Esophagus muscularis mucosa (tissue), 4 donors: ENCODE measurements at regions not wholly inside any gene's neighbourhood (a gene's known extent, or its start where the extent isn't known, plus 50 kb on each side); places are given as distances from the start of the nearest gene placed in this dataset.

Source experiments
- DNase-seq: peaks from one replicate; pipeline ENCODE4 v3.0.0-alpha.2; 2017; ENCODE audit errors: extremely low spot score
- H3K27ac ChIP-seq, 4 donors: fragments of 200-600 bp; sonication (generic); replicated peaks in 1 of 4; 1 replicate in 3 of 4; 2 replicates in 1 of 4; pipeline ENCODE4 v1.5.1; 2016 to 2019; ENCODE audit warnings: mild to moderate bottlenecking in 1 of 4
- H3K27me3 ChIP-seq, 4 donors: fragments of 200-600 bp; sonication (generic); one replicate each; pipeline versions ENCODE4 v1.5.1 to v1.6.0; 2016 to 2019
- H3K36me3 ChIP-seq, 4 donors: fragments of 200-600 bp; sonication (generic); one replicate each; pipeline ENCODE4 v1.5.1; 2016 to 2019
- H3K4me1 ChIP-seq, 4 donors: fragments of 200-600 bp; sonication (generic); one replicate each; pipeline ENCODE4 v1.5.1; 2016 to 2019
- H3K4me3 ChIP-seq, 4 donors: fragments of 200-600 bp; sonication (generic); 1 replicate in 2 of 4; 2 replicates in 2 of 4; pipeline ENCODE4 v1.5.1; 2016 to 2019; ENCODE audit warnings: mild to moderate bottlenecking in 4 of 4, moderate library complexity in 1 of 4
- H3K9me3 ChIP-seq, 4 donors: fragments of 200-600 bp; sonication (generic); 1 replicate in 3 of 4; 2 replicates in 1 of 4; pipeline ENCODE4 v1.5.1; 2016 to 2019
- EP300 ChIP-seq: sonication (generic); formaldehyde crosslinking; IDR thresholded peaks from one replicate; pipeline ENCODE4 v1.6.1; 2017; ENCODE audit warnings: antibody characterized with exemption
- POLR2A ChIP-seq: fragments of 450-650 bp; IDR thresholded peaks from one replicate; pipeline ENCODE4 v1.6.1; 2017; ENCODE audit warnings: antibody characterized with exemption, moderate library complexity, mild to moderate bottlenecking, low read depth
- POLR2AphosphoS5 ChIP-seq, 2 donors: sonication (generic); formaldehyde crosslinking; IDR thresholded peaks; one replicate each; pipeline ENCODE4 v1.6.1; 2017; ENCODE audit warnings: antibody characterized with exemption in 2 of 2
- WGBS: methylation state at CpG from one replicate; pipeline ENCODE4 v1.1.5; 2018; 5-methylcytosine and 5-hydroxymethylcytosine counted together
- intact Hi-C: fragments of 100-400 bp; cut with DNase I; formaldehyde crosslinking; loops from one replicate; pipeline ENCODE4 v1.15.1; 2023
- TF ChIP-seq, protein P1 (sequence below), 3 experiments: fragments of 200-600 bp in 2 of 3; fragments of 450-650 bp in 1 of 3; sonication (generic) in 2 of 3; IDR thresholded peaks; one replicate each; pipeline ENCODE4 v1.5.1; 2017 to 2019; ENCODE audit warnings: antibody characterized with exemption in 3 of 3, mild to moderate bottlenecking in 2 of 3, moderate library complexity in 1 of 3

DNA sequence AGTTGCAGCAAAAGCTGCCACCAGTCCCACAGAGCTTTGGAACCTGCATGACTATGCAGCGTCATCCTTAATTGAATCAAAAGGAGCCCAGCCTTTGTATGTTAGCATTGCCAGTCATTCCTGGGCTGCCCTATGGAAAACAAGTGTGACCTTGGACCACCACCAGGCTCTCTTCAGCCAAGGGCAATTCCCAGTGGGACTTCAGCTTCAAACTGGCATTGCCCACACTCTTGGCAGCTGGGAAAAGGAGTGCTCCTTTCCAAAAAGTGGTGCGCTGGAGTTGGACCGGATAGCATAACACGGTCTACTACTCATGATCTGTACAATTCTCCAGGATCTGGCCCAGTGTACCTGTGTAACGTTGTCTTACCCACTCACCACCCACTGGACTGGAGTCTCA lies 259.5 kb downstream of the MREG start:
- intact Hi-C loops: no loop called here
- Histone ChIP-seq H3K27me3 (no peaks in the 10 kb centered on the region), H3K9me3 (no peaks in the 10 kb centered on the region), H3K4me1 (peaks cover 8 to 36% (median 29%) of the 10 kb centered on the region in 4 donors), H3K36me3 (no peaks in the 10 kb centered on the region), H3K27ac (no peak overlapping the region), H3K4me3 (no peak overlapping the region)
- DNase-seq: no peak
- 98% methylated on average over 5 of the region's 5 CpGs for WGBS
- no peak for TF ChIP-seq EP300
- TF ChIP-seq, protein P1, sequence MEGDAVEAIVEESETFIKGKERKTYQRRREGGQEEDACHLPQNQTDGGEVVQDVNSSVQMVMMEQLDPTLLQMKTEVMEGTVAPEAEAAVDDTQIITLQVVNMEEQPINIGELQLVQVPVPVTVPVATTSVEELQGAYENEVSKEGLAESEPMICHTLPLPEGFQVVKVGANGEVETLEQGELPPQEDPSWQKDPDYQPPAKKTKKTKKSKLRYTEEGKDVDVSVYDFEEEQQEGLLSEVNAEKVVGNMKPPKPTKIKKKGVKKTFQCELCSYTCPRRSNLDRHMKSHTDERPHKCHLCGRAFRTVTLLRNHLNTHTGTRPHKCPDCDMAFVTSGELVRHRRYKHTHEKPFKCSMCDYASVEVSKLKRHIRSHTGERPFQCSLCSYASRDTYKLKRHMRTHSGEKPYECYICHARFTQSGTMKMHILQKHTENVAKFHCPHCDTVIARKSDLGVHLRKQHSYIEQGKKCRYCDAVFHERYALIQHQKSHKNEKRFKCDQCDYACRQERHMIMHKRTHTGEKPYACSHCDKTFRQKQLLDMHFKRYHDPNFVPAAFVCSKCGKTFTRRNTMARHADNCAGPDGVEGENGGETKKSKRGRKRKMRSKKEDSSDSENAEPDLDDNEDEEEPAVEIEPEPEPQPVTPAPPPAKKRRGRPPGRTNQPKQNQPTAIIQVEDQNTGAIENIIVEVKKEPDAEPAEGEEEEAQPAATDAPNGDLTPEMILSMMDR (IDR thresholded peaks at IDR 0.05): no peak
- no peak for TF ChIP-seq POLR2AphosphoS5 (IDR thresholded peaks at IDR 0.05)

DNA sequence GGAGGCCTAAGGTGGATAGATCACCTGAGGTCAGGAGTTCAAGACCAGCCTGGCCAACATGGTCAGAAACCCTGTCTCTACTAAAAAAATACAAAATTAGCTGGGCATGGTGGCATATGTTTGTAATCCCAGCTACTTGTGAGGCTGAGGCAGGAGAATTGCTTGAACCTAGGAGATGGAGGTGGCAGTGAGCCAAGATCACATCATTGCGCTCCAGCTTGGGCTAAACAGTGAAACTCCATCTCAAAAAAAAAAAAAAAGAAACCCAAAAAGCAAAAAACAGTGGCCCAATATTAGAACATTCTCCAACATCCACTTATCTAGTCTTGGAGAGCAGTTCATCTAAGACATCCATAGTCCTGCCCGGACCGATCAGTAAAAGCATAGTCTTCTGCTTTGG lies 260.4 kb downstream of the MREG start:
- peaks cover 8 to 44% (median 38%) of the 10 kb centered on the region in 4 donors for H3K4me1 ChIP-seq
- H3K27ac ChIP-seq: no peak overlapping the region
- no peaks in the 10 kb centered on the region for H3K9me3 ChIP-seq
- TF ChIP-seq EP300: no peak
- TF ChIP-seq, protein P1 (IDR thresholded peaks at IDR 0.05): no peak
- TF ChIP-seq POLR2A: no peak
- no peaks in the 10 kb centered on the region for H3K36me3 ChIP-seq
- H3K27me3 ChIP-seq: no peaks in the 10 kb centered on the region
- no peak overlapping the region for H3K4me3 ChIP-seq
- no peak for DNase-seq
- intact Hi-C loops: no loop called here
- 84% methylated on average over 3 of the region's 3 CpGs for WGBS

DNA sequence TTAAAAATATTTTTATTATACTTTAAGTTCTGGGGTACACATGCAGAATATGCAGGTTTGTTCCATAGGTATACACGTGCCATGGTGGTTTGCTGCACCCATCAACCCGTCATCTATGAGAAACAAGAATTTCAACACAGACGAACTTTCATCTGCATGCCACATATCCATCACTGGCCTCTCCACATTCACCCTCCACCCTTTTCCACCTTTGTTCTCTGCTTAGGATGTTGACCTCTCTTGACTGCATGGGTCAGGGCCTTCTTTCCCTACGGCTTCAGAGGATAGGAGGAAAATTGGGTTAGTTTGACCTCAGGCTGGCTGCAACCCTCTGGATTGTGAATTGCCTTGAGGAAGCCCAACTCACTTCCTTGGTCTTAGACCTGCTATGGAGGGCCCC lies 260.9 kb downstream of the MREG start:
- no peak for DNase-seq
- Histone ChIP-seq H3K27me3 (no peaks in the 10 kb centered on the region), H3K4me3 (no peak overlapping the region), H3K9me3 (no peaks in the 10 kb centered on the region), H3K4me1 (peaks cover 8 to 50% (median 42%) of the 10 kb centered on the region in 4 donors), H3K36me3 (no peaks in the 10 kb centered on the region), H3K27ac (no peak overlapping the region)
- intact Hi-C loops: no loop called here
- TF ChIP-seq, protein P1 (IDR thresholded peaks at IDR 0.05): no peak
- no peak for TF ChIP-seq POLR2AphosphoS5 (IDR thresholded peaks at IDR 0.05)
- no peak for TF ChIP-seq EP300
- no peak for TF ChIP-seq POLR2A
- WGBS: 97% methylated on average over 4 of the region's 4 CpGs

DNA sequence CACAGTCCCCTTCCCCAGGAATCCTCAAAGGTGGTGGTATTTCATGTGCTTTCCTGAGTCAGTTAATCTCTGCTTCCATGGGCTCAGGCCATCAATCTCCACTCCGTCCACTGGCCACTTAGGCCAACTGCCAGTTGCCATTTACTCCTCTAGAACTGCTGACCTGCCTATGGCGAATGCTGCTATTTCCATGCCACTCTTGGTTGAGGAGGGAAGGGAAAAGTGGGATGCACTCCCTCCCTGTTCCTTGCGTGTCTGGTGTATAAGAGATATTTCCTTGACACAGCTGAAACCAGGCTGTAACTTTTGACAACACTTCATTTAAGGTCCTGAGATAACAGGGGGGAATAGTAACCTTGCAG lies 261.5 kb downstream of the MREG start:
- no peaks in the 10 kb centered on the region for H3K27me3 ChIP-seq
- H3K36me3 ChIP-seq: no peaks in the 10 kb centered on the region
- intact Hi-C loops: no loop called here
- WGBS: 90% methylated on average over 2 of the region's 3 CpGs
- TF ChIP-seq POLR2AphosphoS5 (IDR thresholded peaks at IDR 0.05): no peak
- TF ChIP-seq, protein P1 (IDR thresholded peaks at IDR 0.05): no peak
- TF ChIP-seq EP300: no peak
- no peak for TF ChIP-seq POLR2A
- H3K4me3 ChIP-seq: no peak overlapping the region
- DNase-seq: no peak
- peaks cover 8 to 55% (median 43%) of the 10 kb centered on the region in 4 donors for H3K4me1 ChIP-seq
- H3K27ac ChIP-seq: no peak overlapping the region
- no peaks in the 10 kb centered on the region for H3K9me3 ChIP-seq

DNA sequence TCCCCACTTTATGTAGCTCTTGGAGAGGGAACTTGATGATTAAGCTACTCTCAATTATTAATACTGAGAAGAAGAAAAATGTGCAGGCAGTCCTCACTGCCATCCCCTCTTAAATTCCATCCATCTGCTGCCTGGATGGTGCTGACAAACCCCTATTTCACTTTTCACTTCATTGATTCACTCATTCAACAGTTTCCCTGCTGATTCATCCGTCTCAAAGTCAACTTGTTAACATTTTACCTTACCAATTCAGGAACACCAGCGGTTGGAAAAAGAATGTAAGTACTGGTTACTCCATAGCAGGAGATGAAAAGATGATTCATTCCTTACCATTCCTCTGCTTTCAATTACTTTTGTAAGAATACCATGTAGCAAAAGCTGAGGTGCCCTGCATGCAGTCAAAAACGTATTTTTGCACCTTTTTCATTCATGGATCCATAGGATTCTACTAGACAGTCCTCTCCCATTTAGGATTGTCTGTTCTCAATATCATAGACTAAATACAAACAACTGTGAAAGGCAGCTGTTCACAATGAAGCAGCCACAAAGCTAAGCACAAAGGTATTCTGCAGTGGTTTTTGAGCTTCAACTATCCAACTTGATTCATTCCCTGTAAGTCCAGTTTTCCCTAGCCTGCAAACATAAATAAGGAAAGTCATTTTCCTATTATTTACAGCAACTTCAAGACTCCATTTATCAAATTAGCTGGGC lies 262.0 kb downstream of the MREG start:
- no peak for DNase-seq
- Histone ChIP-seq H3K9me3 (no peaks in the 10 kb centered on the region), H3K27me3 (no peaks in the 10 kb centered on the region), H3K4me1 (peaks cover 8 to 60% (median 46%) of the 10 kb centered on the region in 4 donors), H3K36me3 (no peaks in the 10 kb centered on the region), H3K4me3 (no peak overlapping the region), H3K27ac (peak overlapping the region in 3 of 4 donors; percentile 22 to 66 (median 23))
- WGBS: 73% methylated on average over 3 of the region's 3 CpGs
- TF ChIP-seq EP300 (no peak), POLR2A (no peak), POLR2AphosphoS5 (IDR thresholded peaks at IDR 0.05) (no peak)
- TF ChIP-seq, protein P1 (IDR thresholded peaks at IDR 0.05): no peak
- intact Hi-C loops: no loop called here
